ENCODE measurements at regions not wholly inside any gene's neighbourhood (a gene's known extent, or its start where the extent isn't known, plus 50 kb on each side); places are given as distances from the start of the nearest gene placed in this dataset.

DNA sequence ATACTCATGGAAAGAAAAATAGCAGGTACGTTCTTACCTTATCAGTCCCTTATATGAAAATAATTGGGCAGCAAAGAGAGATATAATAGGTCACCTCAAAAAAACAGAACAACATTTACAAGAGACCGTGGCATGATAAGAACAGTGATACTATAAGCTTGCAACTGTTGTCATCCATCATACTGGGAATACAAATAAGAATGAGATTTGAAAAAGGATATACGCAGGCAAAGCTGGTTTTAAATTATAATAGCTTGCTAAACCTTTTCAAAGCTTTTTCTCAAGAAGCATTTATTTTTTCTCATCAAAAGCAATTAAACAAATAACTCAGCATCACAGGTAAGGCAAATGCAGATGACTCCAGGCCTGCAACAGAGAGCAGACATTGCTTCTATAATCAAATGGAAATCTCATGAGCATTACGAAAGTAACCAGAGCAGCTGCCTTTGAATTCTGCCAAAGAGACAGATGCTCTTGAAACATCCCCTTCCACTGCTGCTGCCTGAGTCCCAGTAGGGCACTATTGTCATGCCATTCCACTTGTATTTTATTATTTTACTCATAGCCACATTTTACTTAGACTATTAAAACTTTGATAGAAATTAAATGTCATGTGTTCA, 620.6 kb upstream of the GNPDA2 start:
- Histone ChIP-seq H3K9me3 (ENCODE audit: control insufficient read depth, insufficient read depth, low read length) (no peaks in the 10 kb centered on the region), H3K9me2 (replicated peaks; ENCODE audit: control insufficient read depth, low read length) (no peaks in the 10 kb centered on the region), H3K79me2 (ENCODE audit: control insufficient read depth, low read length) (no peaks in the 10 kb centered on the region), H3K4me3 (ENCODE audit: low read length) (no peak overlapping the region), H3K36me3 (ENCODE audit: control insufficient read depth, low read length) (no peaks in the 10 kb centered on the region), H3K27me3 (ENCODE audit: control insufficient read depth, low read length) (no peaks in the 10 kb centered on the region), H3K27ac (ENCODE audit: low read depth, low read length) (no peak overlapping the region), H3F3A (ENCODE audit: control insufficient read depth, insufficient read depth) (no peaks in the 10 kb centered on the region), H4K20me1 (ENCODE audit: control insufficient read depth, insufficient read depth, low read depth, low read length) (no peaks in the 10 kb centered on the region), H3K4me1 (ENCODE audit: control insufficient read depth, low read length) (no peaks in the 10 kb centered on the region), H3K4me2 (ENCODE audit: low read length) (no peak overlapping the region)
- TF ChIP-seq, protein P1, sequence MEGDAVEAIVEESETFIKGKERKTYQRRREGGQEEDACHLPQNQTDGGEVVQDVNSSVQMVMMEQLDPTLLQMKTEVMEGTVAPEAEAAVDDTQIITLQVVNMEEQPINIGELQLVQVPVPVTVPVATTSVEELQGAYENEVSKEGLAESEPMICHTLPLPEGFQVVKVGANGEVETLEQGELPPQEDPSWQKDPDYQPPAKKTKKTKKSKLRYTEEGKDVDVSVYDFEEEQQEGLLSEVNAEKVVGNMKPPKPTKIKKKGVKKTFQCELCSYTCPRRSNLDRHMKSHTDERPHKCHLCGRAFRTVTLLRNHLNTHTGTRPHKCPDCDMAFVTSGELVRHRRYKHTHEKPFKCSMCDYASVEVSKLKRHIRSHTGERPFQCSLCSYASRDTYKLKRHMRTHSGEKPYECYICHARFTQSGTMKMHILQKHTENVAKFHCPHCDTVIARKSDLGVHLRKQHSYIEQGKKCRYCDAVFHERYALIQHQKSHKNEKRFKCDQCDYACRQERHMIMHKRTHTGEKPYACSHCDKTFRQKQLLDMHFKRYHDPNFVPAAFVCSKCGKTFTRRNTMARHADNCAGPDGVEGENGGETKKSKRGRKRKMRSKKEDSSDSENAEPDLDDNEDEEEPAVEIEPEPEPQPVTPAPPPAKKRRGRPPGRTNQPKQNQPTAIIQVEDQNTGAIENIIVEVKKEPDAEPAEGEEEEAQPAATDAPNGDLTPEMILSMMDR (IDR thresholded peaks at IDR 0.05; ENCODE audit: low read depth, low read length, poor library complexity, severe bottlenecking): no peak
- no peak for TF ChIP-seq EZH2phosphoT487 (IDR thresholded peaks at IDR 0.05; ENCODE audit: borderline replicate concordance, low read length)

DNA sequence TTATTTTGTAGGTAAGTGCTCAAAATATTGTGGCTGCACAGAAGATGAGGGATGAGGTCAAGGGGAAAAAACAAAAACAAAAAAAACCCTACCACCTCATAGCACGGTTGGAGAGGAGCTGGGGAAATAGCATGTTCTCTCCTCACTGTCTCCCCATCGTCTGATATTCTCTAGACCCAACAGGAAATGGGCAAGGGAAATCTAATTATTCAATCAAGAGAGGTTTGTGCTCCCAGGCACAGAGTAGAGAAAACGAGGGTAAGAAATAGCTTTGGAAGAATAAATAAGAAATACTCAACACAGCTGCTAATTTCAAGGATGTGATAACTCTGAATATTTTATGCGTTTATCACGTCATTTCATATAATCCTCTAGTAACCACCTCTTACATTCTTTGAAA, 619.2 kb upstream of the GNPDA2 start:
- Histone ChIP-seq H3K36me3 (ENCODE audit: control insufficient read depth, low read length) (no peaks in the 10 kb centered on the region), H3F3A (ENCODE audit: control insufficient read depth, insufficient read depth) (no peaks in the 10 kb centered on the region), H3K4me3 (ENCODE audit: low read length) (no peak overlapping the region), H3K27me3 (ENCODE audit: control insufficient read depth, low read length) (no peaks in the 10 kb centered on the region), H3K9me3 (ENCODE audit: control insufficient read depth, insufficient read depth, low read length) (no peaks in the 10 kb centered on the region), H3K27ac (ENCODE audit: low read depth, low read length) (no peak overlapping the region), H3K4me2 (ENCODE audit: low read length) (no peak overlapping the region), H3K9me2 (replicated peaks; ENCODE audit: control insufficient read depth, low read length) (no peaks in the 10 kb centered on the region), H4K20me1 (ENCODE audit: control insufficient read depth, insufficient read depth, low read depth, low read length) (no peaks in the 10 kb centered on the region), H3K4me1 (ENCODE audit: control insufficient read depth, low read length) (no peaks in the 10 kb centered on the region), H3K79me2 (ENCODE audit: control insufficient read depth, low read length) (no peaks in the 10 kb centered on the region)
- no peak for TF ChIP-seq EZH2phosphoT487 (IDR thresholded peaks at IDR 0.05; ENCODE audit: borderline replicate concordance, low read length)
- TF ChIP-seq, protein P1 (IDR thresholded peaks at IDR 0.05; ENCODE audit: low read depth, low read length, poor library complexity, severe bottlenecking): no peak

DNA sequence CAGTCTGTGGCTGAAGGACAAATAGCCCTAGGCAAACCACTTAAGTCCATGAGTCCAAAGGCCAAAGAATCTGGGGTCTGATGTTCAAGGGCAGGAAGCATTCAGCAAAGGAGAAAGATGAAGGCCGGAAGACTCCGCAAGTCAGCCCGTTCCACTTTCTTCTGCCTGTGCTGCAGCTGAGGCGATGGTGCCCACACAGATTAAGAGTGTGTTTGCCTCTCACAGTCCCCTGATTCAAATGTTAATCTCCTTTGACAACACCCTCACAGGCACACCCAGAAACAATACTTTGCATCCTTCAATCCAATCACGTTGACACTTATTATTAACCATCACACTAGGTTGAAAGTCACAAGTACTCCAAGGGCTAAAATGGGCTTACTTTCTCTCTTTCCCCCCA, 605.4 kb upstream of the GNPDA2 start:
- TF ChIP-seq, protein P1 (IDR thresholded peaks at IDR 0.05; ENCODE audit: low read depth, low read length, poor library complexity, severe bottlenecking): no peak
- no peak for TF ChIP-seq EZH2phosphoT487 (IDR thresholded peaks at IDR 0.05; ENCODE audit: borderline replicate concordance, low read length)
- H3F3A ChIP-seq (ENCODE audit: control insufficient read depth, insufficient read depth): no peaks in the 10 kb centered on the region
- H4K20me1 ChIP-seq (ENCODE audit: control insufficient read depth, insufficient read depth, low read depth, low read length): no peaks in the 10 kb centered on the region
- H3K4me2 ChIP-seq (ENCODE audit: low read length): no peak overlapping the region
- no peak overlapping the region for H3K27ac ChIP-seq (ENCODE audit: low read depth, low read length)
- H3K9me3 ChIP-seq (ENCODE audit: control insufficient read depth, insufficient read depth, low read length): no peaks in the 10 kb centered on the region
- no peak overlapping the region for H3K4me3 ChIP-seq (ENCODE audit: low read length)
- no peaks in the 10 kb centered on the region for H3K79me2 ChIP-seq (ENCODE audit: control insufficient read depth, low read length)
- H3K36me3 ChIP-seq (ENCODE audit: control insufficient read depth, low read length): no peaks in the 10 kb centered on the region
- no peaks in the 10 kb centered on the region for H3K4me1 ChIP-seq (ENCODE audit: control insufficient read depth, low read length)
- no peaks in the 10 kb centered on the region for H3K27me3 ChIP-seq (ENCODE audit: control insufficient read depth, low read length)
- H3K9me2 ChIP-seq (replicated peaks; ENCODE audit: control insufficient read depth, low read length): no peaks in the 10 kb centered on the region

Data from DOHH2 (cell line).